GM23338 (cell line): ENCODE measurements at regions not wholly inside any gene's neighbourhood (a gene's known extent, or its start where the extent isn't known, plus 50 kb on each side); places are given as distances from the start of the nearest gene placed in this dataset.

Experiments used
- CREB1 ChIP-seq: fragments of 250-450 bp; sonication (Bioruptor Pico); IDR thresholded peaks from 2 replicates; pipeline ENCODE4 v1.5.0; 2020; ENCODE audit warnings: low read depth, mild to moderate bottlenecking, moderate library complexity
- EZH2 ChIP-seq: fragments of 200-600 bp; sonication (generic); IDR thresholded peaks from one replicate; pipeline ENCODE4 v1.8.0; 2017; ENCODE audit warnings: antibody characterized with exemption, mild to moderate bottlenecking, low read depth; ENCODE audit not compliant: unreplicated experiment
- JUNB ChIP-seq: IDR thresholded peaks from one replicate; pipeline ENCODE4 v1.6.1; 2016; ENCODE audit warnings: antibody characterized with exemption; ENCODE audit not compliant: unreplicated experiment
- POLR2AphosphoS5 ChIP-seq: IDR thresholded peaks from 2 replicates; pipeline ENCODE4 v1.6.1; 2016; ENCODE audit warnings: antibody characterized with exemption, low read depth
- STAT1 ChIP-seq: IDR thresholded peaks from one replicate; pipeline ENCODE4 v1.6.1; 2016; ENCODE audit warnings: antibody characterized with exemption; ENCODE audit not compliant: unreplicated experiment
- ZNF114 ChIP-seq: fragments of 250-450 bp; sonication (Bioruptor Pico); IDR thresholded peaks from 2 replicates; pipeline ENCODE4 v1.5.0; 2020; ENCODE audit warnings: mild to moderate bottlenecking, moderate library complexity
- ZNF331 ChIP-seq: fragments of 250-450 bp; sonication (Bioruptor Pico); IDR thresholded peaks from 2 replicates; pipeline ENCODE4 v1.5.0; 2020; ENCODE audit warnings: low read depth, mild to moderate bottlenecking, moderate library complexity
- TF ChIP-seq, protein P1 (sequence below): fragments of 250-450 bp; sonication (Bioruptor Pico); IDR thresholded peaks from 2 replicates; pipeline ENCODE4 v1.5.0; 2020; ENCODE audit warnings: mild to moderate bottlenecking, moderate library complexity
- TF ChIP-seq, protein P2 (sequence below): IDR thresholded peaks from one replicate; pipeline ENCODE4 v1.6.1; 2018; ENCODE audit warnings: antibody characterized with exemption; ENCODE audit not compliant: unreplicated experiment
- TF ChIP-seq, protein P3 (sequence below), 2 experiments: fragments of 200-600 bp in 1 of 2; sonication (generic) in 1 of 2; conservative IDR thresholded peaks; 2 replicates each; pipeline versions ENCODE4 v1.5.1 to v1.6.1; 2016 to 2017; ENCODE audit warnings: antibody characterized with exemption in 2 of 2, low read depth in 2 of 2, mild to moderate bottlenecking in 2 of 2, moderate library complexity in 1 of 2

DNA sequence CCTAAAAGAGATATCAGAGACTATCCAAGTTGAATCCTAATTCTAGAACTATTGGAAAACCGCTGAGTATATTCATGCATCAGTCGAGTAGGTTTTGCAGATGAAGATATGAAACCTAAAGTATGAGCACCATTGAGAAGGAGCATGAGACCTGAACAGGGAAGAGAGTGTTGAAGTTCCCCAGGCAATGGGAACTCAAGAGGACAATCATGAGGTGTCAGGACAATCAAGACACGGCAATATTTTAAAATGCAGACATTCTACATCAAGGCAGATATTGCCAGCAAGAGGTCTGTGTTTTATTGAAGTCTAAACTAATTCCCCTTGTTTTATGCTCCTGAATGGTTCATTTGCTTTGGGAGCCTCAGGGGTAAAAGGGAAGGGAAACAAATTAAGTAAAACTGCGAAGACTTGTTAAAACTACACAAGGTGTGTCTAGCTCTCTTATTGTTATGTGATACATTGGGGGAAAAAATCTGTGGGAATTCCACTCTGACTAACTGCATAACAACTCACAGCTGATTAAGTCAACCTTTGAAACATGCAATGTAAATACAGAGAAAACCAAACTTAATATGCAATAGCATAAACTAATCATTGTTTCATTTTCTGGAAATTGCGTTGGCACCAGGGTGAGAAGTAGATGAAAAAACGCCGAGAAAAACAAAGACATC lies 347.9 kb upstream of the ADGRL2 start (continued):
- TF ChIP-seq, protein P1, sequence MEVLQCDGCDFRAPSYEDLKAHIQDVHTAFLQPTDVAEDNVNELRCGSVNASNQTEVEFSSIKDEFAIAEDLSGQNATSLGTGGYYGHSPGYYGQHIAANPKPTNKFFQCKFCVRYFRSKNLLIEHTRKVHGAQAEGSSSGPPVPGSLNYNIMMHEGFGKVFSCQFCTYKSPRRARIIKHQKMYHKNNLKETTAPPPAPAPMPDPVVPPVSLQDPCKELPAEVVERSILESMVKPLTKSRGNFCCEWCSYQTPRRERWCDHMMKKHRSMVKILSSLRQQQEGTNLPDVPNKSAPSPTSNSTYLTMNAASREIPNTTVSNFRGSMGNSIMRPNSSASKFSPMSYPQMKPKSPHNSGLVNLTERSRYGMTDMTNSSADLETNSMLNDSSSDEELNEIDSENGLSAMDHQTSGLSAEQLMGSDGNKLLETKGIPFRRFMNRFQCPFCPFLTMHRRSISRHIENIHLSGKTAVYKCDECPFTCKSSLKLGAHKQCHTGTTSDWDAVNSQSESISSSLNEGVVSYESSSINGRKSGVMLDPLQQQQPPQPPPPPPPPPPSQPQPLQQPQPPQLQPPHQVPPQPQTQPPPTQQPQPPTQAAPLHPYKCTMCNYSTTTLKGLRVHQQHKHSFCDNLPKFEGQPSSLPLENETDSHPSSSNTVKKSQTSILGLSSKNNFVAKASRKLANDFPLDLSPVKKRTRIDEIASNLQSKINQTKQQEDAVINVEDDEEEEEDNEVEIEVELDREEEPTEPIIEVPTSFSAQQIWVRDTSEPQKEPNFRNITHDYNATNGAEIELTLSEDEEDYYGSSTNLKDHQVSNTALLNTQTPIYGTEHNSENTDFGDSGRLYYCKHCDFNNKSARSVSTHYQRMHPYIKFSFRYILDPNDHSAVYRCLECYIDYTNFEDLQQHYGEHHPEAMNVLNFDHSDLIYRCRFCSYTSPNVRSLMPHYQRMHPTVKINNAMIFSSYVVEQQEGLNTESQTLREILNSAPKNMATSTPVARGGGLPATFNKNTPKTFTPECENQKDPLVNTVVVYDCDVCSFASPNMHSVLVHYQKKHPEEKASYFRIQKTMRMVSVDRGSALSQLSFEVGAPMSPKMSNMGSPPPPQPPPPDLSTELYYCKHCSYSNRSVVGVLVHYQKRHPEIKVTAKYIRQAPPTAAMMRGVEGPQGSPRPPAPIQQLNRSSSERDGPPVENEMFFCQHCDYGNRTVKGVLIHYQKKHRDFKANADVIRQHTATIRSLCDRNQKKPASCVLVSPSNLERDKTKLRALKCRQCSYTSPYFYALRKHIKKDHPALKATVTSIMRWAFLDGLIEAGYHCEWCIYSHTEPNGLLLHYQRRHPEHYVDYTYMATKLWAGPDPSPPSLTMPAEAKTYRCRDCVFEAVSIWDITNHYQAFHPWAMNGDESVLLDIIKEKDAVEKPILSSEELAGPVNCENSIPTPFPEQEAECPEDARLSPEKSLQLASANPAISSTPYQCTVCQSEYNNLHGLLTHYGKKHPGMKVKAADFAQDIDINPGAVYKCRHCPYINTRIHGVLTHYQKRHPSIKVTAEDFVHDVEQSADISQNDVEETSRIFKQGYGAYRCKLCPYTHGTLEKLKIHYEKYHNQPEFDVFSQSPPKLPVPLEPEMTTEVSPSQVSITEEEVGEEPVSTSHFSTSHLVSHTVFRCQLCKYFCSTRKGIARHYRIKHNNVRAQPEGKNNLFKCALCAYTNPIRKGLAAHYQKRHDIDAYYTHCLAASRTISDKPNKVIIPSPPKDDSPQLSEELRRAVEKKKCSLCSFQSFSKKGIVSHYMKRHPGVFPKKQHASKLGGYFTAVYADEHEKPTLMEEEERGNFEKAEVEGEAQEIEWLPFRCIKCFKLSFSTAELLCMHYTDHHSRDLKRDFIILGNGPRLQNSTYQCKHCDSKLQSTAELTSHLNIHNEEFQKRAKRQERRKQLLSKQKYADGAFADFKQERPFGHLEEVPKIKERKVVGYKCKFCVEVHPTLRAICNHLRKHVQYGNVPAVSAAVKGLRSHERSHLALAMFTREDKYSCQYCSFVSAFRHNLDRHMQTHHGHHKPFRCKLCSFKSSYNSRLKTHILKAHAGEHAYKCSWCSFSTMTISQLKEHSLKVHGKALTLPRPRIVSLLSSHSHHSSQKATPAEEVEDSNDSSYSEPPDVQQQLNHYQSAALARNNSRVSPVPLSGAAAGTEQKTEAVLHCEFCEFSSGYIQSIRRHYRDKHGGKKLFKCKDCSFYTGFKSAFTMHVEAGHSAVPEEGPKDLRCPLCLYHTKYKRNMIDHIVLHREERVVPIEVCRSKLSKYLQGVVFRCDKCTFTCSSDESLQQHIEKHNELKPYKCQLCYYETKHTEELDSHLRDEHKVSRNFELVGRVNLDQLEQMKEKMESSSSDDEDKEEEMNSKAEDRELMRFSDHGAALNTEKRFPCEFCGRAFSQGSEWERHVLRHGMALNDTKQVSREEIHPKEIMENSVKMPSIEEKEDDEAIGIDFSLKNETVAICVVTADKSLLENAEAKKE (CRISPR knock-in tag): no peak
- TF ChIP-seq ZNF331 (CRISPR knock-in tag) (no peak), CREB1 (no peak), JUNB (no peak), ZNF114 (CRISPR knock-in tag) (no peak), EZH2 (no peak), STAT1 (no peak), POLR2AphosphoS5 (no peak)
- TF ChIP-seq, protein P2, sequence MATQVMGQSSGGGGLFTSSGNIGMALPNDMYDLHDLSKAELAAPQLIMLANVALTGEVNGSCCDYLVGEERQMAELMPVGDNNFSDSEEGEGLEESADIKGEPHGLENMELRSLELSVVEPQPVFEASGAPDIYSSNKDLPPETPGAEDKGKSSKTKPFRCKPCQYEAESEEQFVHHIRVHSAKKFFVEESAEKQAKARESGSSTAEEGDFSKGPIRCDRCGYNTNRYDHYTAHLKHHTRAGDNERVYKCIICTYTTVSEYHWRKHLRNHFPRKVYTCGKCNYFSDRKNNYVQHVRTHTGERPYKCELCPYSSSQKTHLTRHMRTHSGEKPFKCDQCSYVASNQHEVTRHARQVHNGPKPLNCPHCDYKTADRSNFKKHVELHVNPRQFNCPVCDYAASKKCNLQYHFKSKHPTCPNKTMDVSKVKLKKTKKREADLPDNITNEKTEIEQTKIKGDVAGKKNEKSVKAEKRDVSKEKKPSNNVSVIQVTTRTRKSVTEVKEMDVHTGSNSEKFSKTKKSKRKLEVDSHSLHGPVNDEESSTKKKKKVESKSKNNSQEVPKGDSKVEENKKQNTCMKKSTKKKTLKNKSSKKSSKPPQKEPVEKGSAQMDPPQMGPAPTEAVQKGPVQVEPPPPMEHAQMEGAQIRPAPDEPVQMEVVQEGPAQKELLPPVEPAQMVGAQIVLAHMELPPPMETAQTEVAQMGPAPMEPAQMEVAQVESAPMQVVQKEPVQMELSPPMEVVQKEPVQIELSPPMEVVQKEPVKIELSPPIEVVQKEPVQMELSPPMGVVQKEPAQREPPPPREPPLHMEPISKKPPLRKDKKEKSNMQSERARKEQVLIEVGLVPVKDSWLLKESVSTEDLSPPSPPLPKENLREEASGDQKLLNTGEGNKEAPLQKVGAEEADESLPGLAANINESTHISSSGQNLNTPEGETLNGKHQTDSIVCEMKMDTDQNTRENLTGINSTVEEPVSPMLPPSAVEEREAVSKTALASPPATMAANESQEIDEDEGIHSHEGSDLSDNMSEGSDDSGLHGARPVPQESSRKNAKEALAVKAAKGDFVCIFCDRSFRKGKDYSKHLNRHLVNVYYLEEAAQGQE: no peak
- TF ChIP-seq, protein P3, sequence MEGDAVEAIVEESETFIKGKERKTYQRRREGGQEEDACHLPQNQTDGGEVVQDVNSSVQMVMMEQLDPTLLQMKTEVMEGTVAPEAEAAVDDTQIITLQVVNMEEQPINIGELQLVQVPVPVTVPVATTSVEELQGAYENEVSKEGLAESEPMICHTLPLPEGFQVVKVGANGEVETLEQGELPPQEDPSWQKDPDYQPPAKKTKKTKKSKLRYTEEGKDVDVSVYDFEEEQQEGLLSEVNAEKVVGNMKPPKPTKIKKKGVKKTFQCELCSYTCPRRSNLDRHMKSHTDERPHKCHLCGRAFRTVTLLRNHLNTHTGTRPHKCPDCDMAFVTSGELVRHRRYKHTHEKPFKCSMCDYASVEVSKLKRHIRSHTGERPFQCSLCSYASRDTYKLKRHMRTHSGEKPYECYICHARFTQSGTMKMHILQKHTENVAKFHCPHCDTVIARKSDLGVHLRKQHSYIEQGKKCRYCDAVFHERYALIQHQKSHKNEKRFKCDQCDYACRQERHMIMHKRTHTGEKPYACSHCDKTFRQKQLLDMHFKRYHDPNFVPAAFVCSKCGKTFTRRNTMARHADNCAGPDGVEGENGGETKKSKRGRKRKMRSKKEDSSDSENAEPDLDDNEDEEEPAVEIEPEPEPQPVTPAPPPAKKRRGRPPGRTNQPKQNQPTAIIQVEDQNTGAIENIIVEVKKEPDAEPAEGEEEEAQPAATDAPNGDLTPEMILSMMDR (conservative IDR thresholded peaks at IDR 0.05; ENCODE audit: low read depth in 2 of 2): no peak
